ENCODE measurements at regions not wholly inside any gene's neighbourhood (a gene's known extent, or its start where the extent isn't known, plus 50 kb on each side); places are given as distances from the start of the nearest gene placed in this dataset.

DNA sequence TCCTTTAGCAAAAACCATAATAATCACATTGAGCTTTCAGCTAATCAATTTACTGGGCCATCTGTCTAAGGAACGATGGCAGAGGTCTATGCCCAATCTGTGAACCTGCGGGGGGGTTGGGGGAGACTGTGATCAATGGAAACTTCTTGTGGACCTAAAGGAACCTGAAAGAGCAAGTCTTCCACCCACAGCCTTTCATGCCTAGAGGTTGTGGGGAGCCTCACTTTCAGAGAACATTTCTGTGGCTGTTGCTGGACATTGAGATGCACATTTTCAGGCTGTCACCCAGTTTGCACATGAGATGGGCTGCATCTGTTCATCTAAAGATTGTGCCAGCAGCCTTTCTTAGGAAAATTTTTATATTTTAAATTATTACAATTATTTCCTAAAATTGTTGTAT is 310.0 kb upstream of the SPTLC3 start:
- Histone ChIP-seq H3K27me3 (ENCODE audit: control insufficient read depth, insufficient read depth, low read length) (no peaks in the 10 kb centered on the region), H3K27ac (ENCODE audit: insufficient read depth, low read length) (no peak overlapping the region), H3K9me3 (ENCODE audit: control insufficient read depth, insufficient read depth, low read depth, low read length) (no peaks in the 10 kb centered on the region), H3K9ac (ENCODE audit: insufficient read depth, low read length) (no peak overlapping the region), H3K4me1 (ENCODE audit: control insufficient read depth, extremely low read depth, insufficient read depth, low read length) (no peaks in the 10 kb centered on the region), H4K20me1 (ENCODE audit: control insufficient read depth, extremely low read depth, insufficient read depth, low read length) (no peaks in the 10 kb centered on the region), H3K79me2 (ENCODE audit: control insufficient read depth, insufficient read depth, low read length) (no peaks in the 10 kb centered on the region), H3K4me2 (ENCODE audit: extremely low read depth, insufficient read depth, low read length) (no peak overlapping the region), H3K36me3 (ENCODE audit: control insufficient read depth, insufficient read depth, low read length) (no peaks in the 10 kb centered on the region), H2AFZ (ENCODE audit: low read length) (no peak overlapping the region), H3K4me3 (replicated peaks in 1 of 4; ENCODE audit: control extremely low read depth in 1 of 4, insufficient read depth in 1 of 4, low read depth in 3 of 4, low read length in 4 of 4) (no peak overlapping the region)
- TF ChIP-seq, protein P1, sequence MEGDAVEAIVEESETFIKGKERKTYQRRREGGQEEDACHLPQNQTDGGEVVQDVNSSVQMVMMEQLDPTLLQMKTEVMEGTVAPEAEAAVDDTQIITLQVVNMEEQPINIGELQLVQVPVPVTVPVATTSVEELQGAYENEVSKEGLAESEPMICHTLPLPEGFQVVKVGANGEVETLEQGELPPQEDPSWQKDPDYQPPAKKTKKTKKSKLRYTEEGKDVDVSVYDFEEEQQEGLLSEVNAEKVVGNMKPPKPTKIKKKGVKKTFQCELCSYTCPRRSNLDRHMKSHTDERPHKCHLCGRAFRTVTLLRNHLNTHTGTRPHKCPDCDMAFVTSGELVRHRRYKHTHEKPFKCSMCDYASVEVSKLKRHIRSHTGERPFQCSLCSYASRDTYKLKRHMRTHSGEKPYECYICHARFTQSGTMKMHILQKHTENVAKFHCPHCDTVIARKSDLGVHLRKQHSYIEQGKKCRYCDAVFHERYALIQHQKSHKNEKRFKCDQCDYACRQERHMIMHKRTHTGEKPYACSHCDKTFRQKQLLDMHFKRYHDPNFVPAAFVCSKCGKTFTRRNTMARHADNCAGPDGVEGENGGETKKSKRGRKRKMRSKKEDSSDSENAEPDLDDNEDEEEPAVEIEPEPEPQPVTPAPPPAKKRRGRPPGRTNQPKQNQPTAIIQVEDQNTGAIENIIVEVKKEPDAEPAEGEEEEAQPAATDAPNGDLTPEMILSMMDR (conservative IDR thresholded peaks at IDR 0.05 in 1 of 2, IDR thresholded peaks at IDR 0.05 in 1 of 2; ENCODE audit: low read depth in 1 of 2, low read length in 2 of 2), result no peak
- no peak for TF ChIP-seq EZH2 (IDR thresholded peaks at IDR 0.05; ENCODE audit: low read length, missing control alignments)
- no peak for DNase-seq (ENCODE audit: low read depth in 2 of 2)

DNA sequence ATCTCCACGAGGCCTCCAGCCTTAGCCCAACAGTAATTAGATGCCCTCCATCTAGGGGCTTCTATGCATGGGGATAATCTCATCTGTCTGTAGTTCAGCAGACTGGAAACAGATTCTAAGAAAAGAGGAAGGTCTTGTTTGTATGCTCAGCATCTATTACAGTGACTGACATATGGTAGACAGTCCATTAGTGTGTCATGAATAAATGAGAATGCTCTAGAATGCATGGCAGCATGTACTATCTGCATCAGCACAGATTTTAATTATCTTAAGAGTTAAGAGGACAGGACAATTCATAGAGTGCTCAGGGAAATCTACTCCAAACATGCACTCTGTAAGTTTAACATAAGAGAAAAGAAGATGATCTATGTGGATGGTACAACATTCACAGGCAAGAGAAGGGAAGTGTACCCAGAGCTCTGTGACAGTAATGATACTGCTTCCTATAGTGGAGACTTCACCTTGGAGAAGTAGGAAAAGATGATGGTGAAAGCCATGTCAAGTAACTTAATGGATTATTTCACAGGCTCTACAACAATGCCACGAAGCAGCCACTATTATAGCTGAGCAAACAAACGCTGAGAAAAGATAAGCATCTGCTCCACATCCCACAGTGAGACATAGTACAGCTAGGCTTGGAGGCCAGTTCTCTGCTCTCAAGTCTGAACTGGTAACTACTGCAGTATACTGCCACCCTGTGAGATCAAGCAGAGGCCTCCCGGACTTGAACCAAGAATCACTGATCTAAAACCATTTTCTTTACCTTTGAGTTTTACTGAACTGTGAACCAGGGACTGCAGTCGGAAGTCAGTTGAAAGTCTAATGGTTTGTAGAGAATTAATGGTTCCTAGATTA is 309.2 kb upstream of the SPTLC3 start:
- H3K9me3 ChIP-seq (ENCODE audit: control insufficient read depth, insufficient read depth, low read depth, low read length), result no peaks in the 10 kb centered on the region
- H3K27ac ChIP-seq (ENCODE audit: insufficient read depth, low read length), result no peak overlapping the region
- H3K27me3 ChIP-seq (ENCODE audit: control insufficient read depth, insufficient read depth, low read length), result no peaks in the 10 kb centered on the region
- H3K4me3 ChIP-seq (replicated peaks in 1 of 4; ENCODE audit: control extremely low read depth in 1 of 4, insufficient read depth in 1 of 4, low read depth in 3 of 4, low read length in 4 of 4), result no peak overlapping the region
- DNase-seq (ENCODE audit: low read depth in 2 of 2), result no peak
- H4K20me1 ChIP-seq (ENCODE audit: control insufficient read depth, extremely low read depth, insufficient read depth, low read length), result no peaks in the 10 kb centered on the region
- no peak overlapping the region for H2AFZ ChIP-seq (ENCODE audit: low read length)
- H3K79me2 ChIP-seq (ENCODE audit: control insufficient read depth, insufficient read depth, low read length), result no peaks in the 10 kb centered on the region
- no peaks in the 10 kb centered on the region for H3K4me1 ChIP-seq (ENCODE audit: control insufficient read depth, extremely low read depth, insufficient read depth, low read length)
- H3K36me3 ChIP-seq (ENCODE audit: control insufficient read depth, insufficient read depth, low read length), result no peaks in the 10 kb centered on the region
- H3K9ac ChIP-seq (ENCODE audit: insufficient read depth, low read length), result no peak overlapping the region
- TF ChIP-seq, protein P1 (conservative IDR thresholded peaks at IDR 0.05 in 1 of 2, IDR thresholded peaks at IDR 0.05 in 1 of 2; ENCODE audit: low read depth in 1 of 2, low read length in 2 of 2), result no peak
- no peak for TF ChIP-seq EZH2 (IDR thresholded peaks at IDR 0.05; ENCODE audit: low read length, missing control alignments)
- no peak overlapping the region for H3K4me2 ChIP-seq (ENCODE audit: extremely low read depth, insufficient read depth, low read length)

- H4K20me1 ChIP-seq (ENCODE audit: control insufficient read depth, extremely low read depth, insufficient read depth, low read length), result no peaks in the 10 kb centered on the region
- no peaks in the 10 kb centered on the region for H3K4me1 ChIP-seq (ENCODE audit: control insufficient read depth, extremely low read depth, insufficient read depth, low read length)
- no peak overlapping the region for H3K4me2 ChIP-seq (ENCODE audit: extremely low read depth, insufficient read depth, low read length)
- no peak for TF ChIP-seq EZH2 (IDR thresholded peaks at IDR 0.05; ENCODE audit: low read length, missing control alignments)
- TF ChIP-seq, protein P1 (conservative IDR thresholded peaks at IDR 0.05 in 1 of 2, IDR thresholded peaks at IDR 0.05 in 1 of 2; ENCODE audit: low read depth in 1 of 2, low read length in 2 of 2), result no peak
- no peak overlapping the region for H3K27ac ChIP-seq (ENCODE audit: insufficient read depth, low read length)
- H3K27me3 ChIP-seq (ENCODE audit: control insufficient read depth, insufficient read depth, low read length), result no peaks in the 10 kb centered on the region
- no peaks in the 10 kb centered on the region for H3K9me3 ChIP-seq (ENCODE audit: control insufficient read depth, insufficient read depth, low read depth, low read length)
- no peak for DNase-seq (ENCODE audit: low read depth in 2 of 2)
- no peaks in the 10 kb centered on the region for H3K36me3 ChIP-seq (ENCODE audit: control insufficient read depth, insufficient read depth, low read length)
- no peak overlapping the region for H2AFZ ChIP-seq (ENCODE audit: low read length)
- no peak overlapping the region for H3K9ac ChIP-seq (ENCODE audit: insufficient read depth, low read length)
- no peak overlapping the region for H3K4me3 ChIP-seq (replicated peaks in 1 of 4; ENCODE audit: control extremely low read depth in 1 of 4, insufficient read depth in 1 of 4, low read depth in 3 of 4, low read length in 4 of 4)
- H3K79me2 ChIP-seq (ENCODE audit: control insufficient read depth, insufficient read depth, low read length), result no peaks in the 10 kb centered on the region
Observed at GRCh38 chr20:12700701-12701100, 308.1 kb upstream of the SPTLC3 start.
